ENCODE measurements at regions not wholly inside any gene's neighbourhood (a gene's known extent, or its start where the extent isn't known, plus 50 kb on each side); places are given as distances from the start of the nearest gene placed in this dataset.

- TF ChIP-seq POLR2A (IDR thresholded peaks at IDR 0.05; ENCODE audit: borderline replicate concordance, extremely low read depth, insufficient read depth, insufficient read length): no peak
- TF ChIP-seq ZNF274 (IDR thresholded peaks at IDR 0.05; ENCODE audit: low read depth, low read length): no peak
- no peak for TF ChIP-seq POLR2AphosphoS5 (IDR thresholded peaks at IDR 0.05; ENCODE audit: low read depth, low read length)
- TF ChIP-seq CTCF (IDR thresholded peaks at IDR 0.05 in 2 of 3, conservative IDR thresholded peaks at IDR 0.05 in 1 of 3; ENCODE audit: borderline replicate concordance in 1 of 3, insufficient read depth in 1 of 3, low read depth in 2 of 3, low read length in 2 of 3): no peak
- no peak for TF ChIP-seq JUND (IDR thresholded peaks at IDR 0.05)
- TF ChIP-seq FOSL1 (IDR thresholded peaks at IDR 0.05; ENCODE audit: low read depth): no peak
- TF ChIP-seq REST (IDR thresholded peaks at IDR 0.05; ENCODE audit: low read depth): no peak
- no peak for TF ChIP-seq EZH2 (IDR thresholded peaks at IDR 0.05)
- no peak for TF ChIP-seq SRF (IDR thresholded peaks at IDR 0.05; ENCODE audit: low read depth)
Measured at GRCh38 chr14:48382961-48383360, 707.6 kb upstream of the MDGA2 start.
